B cell (primary cell): ENCODE measurements at regions not wholly inside any gene's neighbourhood (a gene's known extent, or its start where the extent isn't known, plus 50 kb on each side); places are given as distances from the start of the nearest gene placed in this dataset.

ENCODE experiments used
- ATAC-seq: fragments of 200-7000 bp; cut with Tn5 transposase; one replicate; pipeline ENCODE4 v1.10.0; 2021; ENCODE audit warnings: low read depth, mild to moderate bottlenecking, moderate number of reproducible peaks, moderate library complexity
- CTCF ChIA-PET: fragments of 350-600 bp; sonication (Branson Sonifier 250); formaldehyde crosslinking; loops from one replicate; lab custom pipeline; 2021; ENCODE audit warnings: antibody characterized with exemption, inconsistent platforms; lab: Charles Lee
- POLR2A ChIA-PET: fragments of 350-600 bp; sonication (Branson Sonifier 250); formaldehyde crosslinking; loops from one replicate; lab custom pipeline; 2021; ENCODE audit warnings: antibody characterized with exemption; lab: Charles Lee
- DNase-seq: peaks from one replicate; pipeline ENCODE4 v3.0.0; 2013
- H2AFZ ChIP-seq: 2 replicates; pipeline ENCODE4 v1.6.1; 2012; ENCODE audit warnings: mild to moderate bottlenecking, low read depth, low read length; ENCODE audit not compliant: insufficient read depth, poor library complexity, severe bottlenecking
- H3K27ac ChIP-seq, 2 donors: 1 replicate in 1 of 2; 2 replicates in 1 of 2; pipeline ENCODE4 v1.5.1; 2012 to 2013; ENCODE audit warnings: low read length in 2 of 2, mild to moderate bottlenecking in 2 of 2, moderate library complexity in 1 of 2
- H3K27me3 ChIP-seq, 4 experiments: fragments of 200-600 bp in 1 of 4; sonication (generic) in 1 of 4; replicated peaks in 1 of 4; 1 replicate in 2 of 4; 2 replicates in 2 of 4; pipeline versions ENCODE4 v1.6.1 to v1.7.0; 2013 to 2016; ENCODE audit warnings: low read length in 3 of 4, mild to moderate bottlenecking in 2 of 4, mixed read lengths in 1 of 4, moderate library complexity in 1 of 4; ENCODE audit not compliant: insufficient read depth in 4 of 4, control insufficient read depth in 3 of 4; ENCODE audit errors: control extremely low read depth in 1 of 4
- H3K36me3 ChIP-seq, 2 experiments: replicated peaks in 1 of 2; 1 replicate in 1 of 2; 2 replicates in 1 of 2; pipeline versions ENCODE4 v1.6.1 to v1.7.1; 2013; ENCODE audit warnings: low read length in 1 of 2; ENCODE audit not compliant: insufficient read depth in 2 of 2, control insufficient read depth in 1 of 2; ENCODE audit errors: control extremely low read depth in 1 of 2, extremely low read depth in 1 of 2
- H3K4me1 ChIP-seq, 2 donors: fragments of 200-600 bp in 1 of 2; sonication (generic) in 1 of 2; 1 replicate in 1 of 2; 2 replicates in 1 of 2; pipeline versions ENCODE4 v1.5.1 to v1.6.1; 2013 to 2017; ENCODE audit warnings: low read length in 2 of 2; ENCODE audit not compliant: control insufficient read depth in 2 of 2, insufficient read depth in 2 of 2
- H3K4me2 ChIP-seq: replicated peaks from 2 replicates; pipeline ENCODE3; 2012; ENCODE audit warnings: mild to moderate bottlenecking, low read depth, low read length; ENCODE audit not compliant: poor library complexity, severe bottlenecking
- H3K4me3 ChIP-seq, 5 experiments: fragments of 200-600 bp in 1 of 5; sonication (generic) in 1 of 5; 1 replicate in 3 of 5; 2 replicates in 2 of 5; pipeline versions ENCODE4 v1.5.1 to v1.7.0; 2011 to 2016; ENCODE audit warnings: low read length in 4 of 5, mild to moderate bottlenecking in 4 of 5, low read depth in 2 of 5, control low read depth in 1 of 5, moderate library complexity in 1 of 5; ENCODE audit not compliant: insufficient read depth in 1 of 5; ENCODE audit errors: control extremely low read depth in 1 of 5, extremely low read depth in 1 of 5
- H3K79me2 ChIP-seq: fragments of 200-600 bp; sonication (generic); one replicate; pipeline ENCODE4 v1.6.0; 2016; ENCODE audit warnings: low read length; ENCODE audit not compliant: control insufficient read depth, insufficient read depth
- H3K9ac ChIP-seq: fragments of 200-600 bp; sonication (generic); 2 replicates; pipeline ENCODE4 v1.6.1; 2017; ENCODE audit warnings: mild to moderate bottlenecking, low read length, moderate library complexity
- H3K9me3 ChIP-seq, 3 donors: one replicate each; pipeline versions ENCODE4 v1.6.1 to v1.7.1; 2013; ENCODE audit warnings: low read length in 2 of 3; ENCODE audit not compliant: control insufficient read depth in 2 of 3, insufficient read depth in 1 of 3; ENCODE audit errors: control extremely low read depth in 1 of 3
- H4K20me1 ChIP-seq: 2 replicates; pipeline ENCODE4 v1.6.0; 2012; ENCODE audit warnings: mild to moderate bottlenecking, low read length; ENCODE audit not compliant: insufficient read depth, control insufficient read depth, poor library complexity, severe bottlenecking
- H3K27ac Mint-ChIP-seq: one replicate; pipeline ENCODE4 v1.8.0; 2021; ENCODE audit warnings: mixed read lengths
- H3K27me3 Mint-ChIP-seq: one replicate; pipeline ENCODE4 v1.8.0; 2021; ENCODE audit warnings: mixed read lengths
- H3K4me1 Mint-ChIP-seq: one replicate; pipeline ENCODE4 v1.8.0; 2021; ENCODE audit warnings: mixed read lengths
- H3K4me3 Mint-ChIP-seq: one replicate; pipeline ENCODE4 v1.8.0; 2021; ENCODE audit warnings: mixed read lengths
- H3K9me3 Mint-ChIP-seq: one replicate; pipeline ENCODE4 v1.8.0; 2022; ENCODE audit warnings: mixed read lengths; ENCODE audit not compliant: insufficient read depth
- CTCF ChIP-seq: fragments of 200-600 bp; IDR thresholded peaks from one replicate; pipeline ENCODE4 v1.8.0; 2022; ENCODE audit warnings: antibody characterized with exemption, mild to moderate bottlenecking
- EZH2 ChIP-seq: IDR thresholded peaks from 2 replicates; pipeline ENCODE4 v1.6.1; 2012; ENCODE audit warnings: borderline replicate concordance, low read depth, mild to moderate bottlenecking, moderate library complexity, low read length; ENCODE audit not compliant: insufficient read depth, poor library complexity, severe bottlenecking
- WGBS: methylation state at CpG from one replicate; pipeline ENCODE4 v1.1.5; 2013; ENCODE audit warnings: missing lambda C conversion rate; ENCODE audit not compliant: insufficient coverage; 5-methylcytosine and 5-hydroxymethylcytosine counted together
- intact Hi-C: fragments of 100-400 bp; cut with micrococcal nuclease; formaldehyde crosslinking; loops from one replicate; pipeline ENCODE4 v1.10.0; 2022

GRCh38 chr15:29529043-29529442 is 259.4 kb upstream of the NSMCE3 start:
- H3K4me1 ChIP-seq: no peaks in the 10 kb centered on the region
- H3K9ac ChIP-seq: no peak overlapping the region
- Mint-ChIP-seq H3K4me1 (no peaks in the 10 kb centered on the region), H3K9me3 (no peaks in the 10 kb centered on the region), H3K27ac (no peak overlapping the region), H3K4me3 (no peak overlapping the region), H3K27me3 (no peaks in the 10 kb centered on the region)
- no peak overlapping the region for H3K4me3 ChIP-seq
- no peak overlapping the region for H2AFZ ChIP-seq
- no peak for TF ChIP-seq CTCF
- no peak for TF ChIP-seq EZH2
- H4K20me1 ChIP-seq: no peaks in the 10 kb centered on the region
- H3K79me2 ChIP-seq: no peaks in the 10 kb centered on the region
- no peak for ATAC-seq
- no peaks in the 10 kb centered on the region for H3K9me3 ChIP-seq
- DNase-seq: no peak
- no peaks in the 10 kb centered on the region for H3K27me3 ChIP-seq
- ChIA-PET POLR2A (no interaction called here), CTCF (no interaction called here)
- no peak overlapping the region for H3K27ac ChIP-seq
- 92% methylated on average over 1 of the region's 3 CpGs for WGBS
- H3K4me2 ChIP-seq: no peak overlapping the region
- no peaks in the 10 kb centered on the region for H3K36me3 ChIP-seq
- intact Hi-C loops: no loop called here

- TF ChIP-seq EZH2: no peak
- no peak for TF ChIP-seq CTCF
- intact Hi-C loops: no loop called here
- H3K36me3 ChIP-seq: no peaks in the 10 kb centered on the region
- no peaks in the 10 kb centered on the region for H3K4me1 ChIP-seq
- no peak overlapping the region for H3K9ac ChIP-seq
- H2AFZ ChIP-seq: no peak overlapping the region
- no peak overlapping the region for H3K27ac ChIP-seq
- no peaks in the 10 kb centered on the region for H4K20me1 ChIP-seq
- H3K4me2 ChIP-seq: no peak overlapping the region
- no peaks in the 10 kb centered on the region for H3K4me1 Mint-ChIP-seq
- no peak for ATAC-seq
- no peak overlapping the region for H3K27ac Mint-ChIP-seq
- WGBS: no CpG with 5 or more reads among the region's 1 CpG
- H3K27me3 ChIP-seq: no peaks in the 10 kb centered on the region
- POLR2A ChIA-PET: no interaction called here
- H3K27me3 Mint-ChIP-seq: no peaks in the 10 kb centered on the region
- no peak for DNase-seq
- H3K9me3 ChIP-seq: no peaks in the 10 kb centered on the region
- H3K79me2 ChIP-seq: no peaks in the 10 kb centered on the region
- H3K9me3 Mint-ChIP-seq: no peaks in the 10 kb centered on the region
- CTCF ChIA-PET: no interaction called here
- H3K4me3 ChIP-seq: no peak overlapping the region
- no peak overlapping the region for H3K4me3 Mint-ChIP-seq
Observed at GRCh38 chr15:29528276-29528675, 258.7 kb upstream of the NSMCE3 start.
